SK-N-SH treated with all-trans-retinoic acid at 6 μM for 48 hours (cell line): ENCODE measurements at regions not wholly inside any gene's neighbourhood (a gene's known extent, or its start where the extent isn't known, plus 50 kb on each side); places are given as distances from the start of the nearest gene placed in this dataset.

Source experiments
- ATAC-seq: fragments of 200-7000 bp; cut with Tn5 transposase; 3 replicates; pipeline ENCODE4 v1.9.1; 2020; ENCODE audit warnings: mild to moderate bottlenecking, moderate library complexity
- ARNTL ChIP-seq: fragments of 450-650 bp; formaldehyde crosslinking; IDR thresholded peaks from 2 replicates; pipeline ENCODE4 v1.5.0; 2020; ENCODE audit warnings: low read depth, mild to moderate bottlenecking, moderate library complexity, borderline replicate concordance
- CREB5 ChIP-seq: fragments of 250-450 bp; sonication (Bioruptor Pico); IDR thresholded peaks from 2 replicates; pipeline ENCODE4 v1.5.1; 2020; ENCODE audit warnings: low read depth, mild to moderate bottlenecking, moderate library complexity
- CSDC2 ChIP-seq: fragments of 250-450 bp; sonication (Bioruptor Pico); IDR thresholded peaks from 2 replicates; pipeline ENCODE4 v1.5.0; 2020; ENCODE audit warnings: mild to moderate bottlenecking, moderate library complexity
- ESRRG ChIP-seq: fragments of 250-450 bp; sonication (Bioruptor Pico); IDR thresholded peaks from 2 replicates; pipeline ENCODE4 v1.6.1; 2021; ENCODE audit warnings: mild to moderate bottlenecking
- GLIS3 ChIP-seq: fragments of 250-450 bp; sonication (Bioruptor Pico); IDR thresholded peaks from 2 replicates; pipeline ENCODE4 v1.5.0; 2020; ENCODE audit warnings: mild to moderate bottlenecking, moderate library complexity
- ISL1 ChIP-seq: fragments of 250-450 bp; sonication (Bioruptor Pico); IDR thresholded peaks from 2 replicates; pipeline ENCODE4 v2.1.2; 2022; ENCODE audit warnings: mild to moderate bottlenecking, moderate library complexity
- OSR1 ChIP-seq: fragments of 250-450 bp; sonication (Bioruptor Pico); IDR thresholded peaks from 2 replicates; pipeline ENCODE4 v1.8.0; 2022; ENCODE audit warnings: moderate library complexity, mild to moderate bottlenecking, inconsistent platforms
- PPARA ChIP-seq: fragments of 250-450 bp; sonication (Bioruptor Pico); IDR thresholded peaks from 2 replicates; pipeline ENCODE4 v1.5.0; 2020; ENCODE audit warnings: mild to moderate bottlenecking, borderline replicate concordance
- RARB ChIP-seq: fragments of 250-450 bp; sonication (Bioruptor Pico); IDR thresholded peaks from 2 replicates; pipeline ENCODE4 v1.8.0; 2021; ENCODE audit warnings: mild to moderate bottlenecking, moderate library complexity
- SNAI2 ChIP-seq: fragments of 250-450 bp; sonication (Bioruptor Pico); IDR thresholded peaks from 2 replicates; pipeline ENCODE4 v1.5.0; 2020; ENCODE audit warnings: mild to moderate bottlenecking, moderate library complexity
- TCF4 ChIP-seq: fragments of 250-450 bp; sonication (Bioruptor Pico); IDR thresholded peaks from 2 replicates; pipeline ENCODE4 v1.8.0; 2021; ENCODE audit warnings: mild to moderate bottlenecking, moderate library complexity, borderline replicate concordance
- TSHZ2 ChIP-seq: fragments of 250-450 bp; sonication (Bioruptor Pico); IDR thresholded peaks from 2 replicates; pipeline ENCODE4 v1.5.0; 2020; ENCODE audit warnings: mild to moderate bottlenecking, moderate library complexity
- ZFP3 ChIP-seq: fragments of 250-450 bp; sonication (Bioruptor Pico); IDR thresholded peaks from 2 replicates; pipeline ENCODE4 v1.5.0; 2020; ENCODE audit warnings: mild to moderate bottlenecking, moderate library complexity
- ZFP30 ChIP-seq: fragments of 450-650 bp; formaldehyde crosslinking; IDR thresholded peaks from 2 replicates; pipeline ENCODE4 v1.5.0; 2022; ENCODE audit warnings: mild to moderate bottlenecking, moderate library complexity
- ZNF565 ChIP-seq: fragments of 450-650 bp; formaldehyde crosslinking; conservative IDR thresholded peaks from 2 replicates; pipeline ENCODE4 v1.5.0; 2020; ENCODE audit warnings: low read depth, mild to moderate bottlenecking, moderate library complexity
- ZNF70 ChIP-seq: fragments of 450-650 bp; formaldehyde crosslinking; IDR thresholded peaks from 2 replicates; pipeline ENCODE4 v1.5.0; 2020; ENCODE audit warnings: mild to moderate bottlenecking, moderate library complexity
- TF ChIP-seq, protein P1 (sequence below): fragments of 250-450 bp; sonication (Bioruptor Pico); IDR thresholded peaks from 2 replicates; pipeline ENCODE4 v1.5.1; 2021; ENCODE audit warnings: mild to moderate bottlenecking, moderate library complexity
- TF ChIP-seq, protein P2 (sequence below): fragments of 250-450 bp; sonication (Bioruptor Pico); IDR thresholded peaks from 2 replicates; pipeline ENCODE4 v1.8.0; 2020; ENCODE audit warnings: mild to moderate bottlenecking, moderate library complexity, borderline replicate concordance
- TF ChIP-seq, protein P3 (sequence below): fragments of 250-450 bp; sonication (Bioruptor Pico); IDR thresholded peaks from 2 replicates; pipeline ENCODE4 v1.8.0; 2021; ENCODE audit warnings: low read depth, mild to moderate bottlenecking, moderate library complexity, borderline replicate concordance

DNA sequence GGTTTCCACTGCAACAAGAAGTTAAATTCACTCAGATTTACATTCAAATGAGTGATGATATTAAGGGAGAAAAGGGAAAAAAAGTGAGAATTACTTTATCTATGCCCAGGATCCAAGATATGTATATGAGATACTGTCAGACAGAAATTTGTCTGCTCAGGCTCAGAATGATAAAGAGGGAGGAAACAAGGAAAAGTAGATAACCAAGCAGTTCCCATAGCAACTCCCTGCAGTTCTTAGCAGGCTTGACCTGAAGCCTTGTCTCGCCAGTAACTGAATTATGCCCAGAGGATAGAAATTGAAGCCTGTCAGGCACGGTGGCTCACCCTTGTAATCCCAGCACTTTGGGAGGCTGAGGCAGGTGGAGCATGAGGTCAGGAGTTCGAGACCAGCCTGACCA lies 304.4 kb downstream of the TLE1 start (continued):
- TF ChIP-seq CREB5 (CRISPR knock-in tag): no peak
- TF ChIP-seq OSR1: no peak
- TF ChIP-seq ZFP3 (CRISPR knock-in tag): no peak
- TF ChIP-seq, protein P1, sequence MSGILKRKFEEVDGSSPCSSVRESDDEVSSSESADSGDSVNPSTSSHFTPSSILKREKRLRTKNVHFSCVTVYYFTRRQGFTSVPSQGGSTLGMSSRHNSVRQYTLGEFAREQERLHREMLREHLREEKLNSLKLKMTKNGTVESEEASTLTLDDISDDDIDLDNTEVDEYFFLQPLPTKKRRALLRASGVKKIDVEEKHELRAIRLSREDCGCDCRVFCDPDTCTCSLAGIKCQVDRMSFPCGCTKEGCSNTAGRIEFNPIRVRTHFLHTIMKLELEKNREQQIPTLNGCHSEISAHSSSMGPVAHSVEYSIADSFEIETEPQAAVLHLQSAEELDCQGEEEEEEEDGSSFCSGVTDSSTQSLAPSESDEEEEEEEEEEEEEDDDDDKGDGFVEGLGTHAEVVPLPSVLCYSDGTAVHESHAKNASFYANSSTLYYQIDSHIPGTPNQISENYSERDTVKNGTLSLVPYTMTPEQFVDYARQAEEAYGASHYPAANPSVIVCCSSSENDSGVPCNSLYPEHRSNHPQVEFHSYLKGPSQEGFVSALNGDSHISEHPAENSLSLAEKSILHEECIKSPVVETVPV (CRISPR knock-in tag): no peak
- peak; percentile 84 for TF ChIP-seq ISL1
- TF ChIP-seq ZNF70 (CRISPR knock-in tag): no peak
- TF ChIP-seq SNAI2: no peak

- no peak for ATAC-seq
- no peak for TF ChIP-seq ZNF565 (CRISPR knock-in tag)
- TF ChIP-seq, protein P2, sequence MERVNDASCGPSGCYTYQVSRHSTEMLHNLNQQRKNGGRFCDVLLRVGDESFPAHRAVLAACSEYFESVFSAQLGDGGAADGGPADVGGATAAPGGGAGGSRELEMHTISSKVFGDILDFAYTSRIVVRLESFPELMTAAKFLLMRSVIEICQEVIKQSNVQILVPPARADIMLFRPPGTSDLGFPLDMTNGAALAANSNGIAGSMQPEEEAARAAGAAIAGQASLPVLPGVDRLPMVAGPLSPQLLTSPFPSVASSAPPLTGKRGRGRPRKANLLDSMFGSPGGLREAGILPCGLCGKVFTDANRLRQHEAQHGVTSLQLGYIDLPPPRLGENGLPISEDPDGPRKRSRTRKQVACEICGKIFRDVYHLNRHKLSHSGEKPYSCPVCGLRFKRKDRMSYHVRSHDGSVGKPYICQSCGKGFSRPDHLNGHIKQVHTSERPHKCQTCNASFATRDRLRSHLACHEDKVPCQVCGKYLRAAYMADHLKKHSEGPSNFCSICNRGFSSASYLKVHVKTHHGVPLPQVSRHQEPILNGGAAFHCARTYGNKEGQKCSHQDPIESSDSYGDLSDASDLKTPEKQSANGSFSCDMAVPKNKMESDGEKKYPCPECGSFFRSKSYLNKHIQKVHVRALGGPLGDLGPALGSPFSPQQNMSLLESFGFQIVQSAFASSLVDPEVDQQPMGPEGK (CRISPR knock-in tag): no peak
- TF ChIP-seq, protein P3, sequence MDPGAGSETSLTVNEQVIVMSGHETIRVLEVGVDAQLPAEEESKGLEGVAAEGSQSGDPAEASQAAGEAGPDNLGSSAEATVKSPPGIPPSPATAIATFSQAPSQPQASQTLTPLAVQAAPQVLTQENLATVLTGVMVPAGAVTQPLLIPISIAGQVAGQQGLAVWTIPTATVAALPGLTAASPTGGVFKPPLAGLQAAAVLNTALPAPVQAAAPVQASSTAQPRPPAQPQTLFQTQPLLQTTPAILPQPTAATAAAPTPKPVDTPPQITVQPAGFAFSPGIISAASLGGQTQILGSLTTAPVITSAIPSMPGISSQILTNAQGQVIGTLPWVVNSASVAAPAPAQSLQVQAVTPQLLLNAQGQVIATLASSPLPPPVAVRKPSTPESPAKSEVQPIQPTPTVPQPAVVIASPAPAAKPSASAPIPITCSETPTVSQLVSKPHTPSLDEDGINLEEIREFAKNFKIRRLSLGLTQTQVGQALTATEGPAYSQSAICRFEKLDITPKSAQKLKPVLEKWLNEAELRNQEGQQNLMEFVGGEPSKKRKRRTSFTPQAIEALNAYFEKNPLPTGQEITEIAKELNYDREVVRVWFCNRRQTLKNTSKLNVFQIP (CRISPR knock-in tag): no peak
- no peak for TF ChIP-seq ESRRG
- no peak for TF ChIP-seq PPARA (CRISPR knock-in tag)
- no peak for TF ChIP-seq RARB
- TF ChIP-seq CREB5 (CRISPR knock-in tag): no peak
Measured at GRCh38 chr9:81382281-81382680, 307.1 kb downstream of the TLE1 start.

GRCh38 chr9:81381694-81382093 lies 307.7 kb downstream of the TLE1 start:
- TF ChIP-seq ZFP30: no peak
- no peak for TF ChIP-seq ZFP3 (CRISPR knock-in tag)
- TF ChIP-seq, protein P2 (CRISPR knock-in tag): no peak
- TF ChIP-seq TSHZ2: no peak
- TF ChIP-seq RARB: no peak
- TF ChIP-seq TCF4: no peak
- no peak for TF ChIP-seq CSDC2
- TF ChIP-seq OSR1: no peak
- TF ChIP-seq ARNTL: no peak
- no peak for TF ChIP-seq ZNF70 (CRISPR knock-in tag)
- no peak for TF ChIP-seq CREB5 (CRISPR knock-in tag)
- TF ChIP-seq GLIS3 (CRISPR knock-in tag): no peak
- TF ChIP-seq ESRRG: no peak
- TF ChIP-seq, all 23 proteins: peak for 0

More at GRCh38 chr9:81381694-81382093, 307.7 kb downstream of the TLE1 start:
- no peak for ATAC-seq
